ENCODE measurements at regions not wholly inside any gene's neighbourhood (a gene's known extent, or its start where the extent isn't known, plus 50 kb on each side); places are given as distances from the start of the nearest gene placed in this dataset.

GRCh38 chr5:166031926-166032325 lies 2259.5 kb upstream of the WWC1 start:
- DNase-seq: no peak

DNA sequence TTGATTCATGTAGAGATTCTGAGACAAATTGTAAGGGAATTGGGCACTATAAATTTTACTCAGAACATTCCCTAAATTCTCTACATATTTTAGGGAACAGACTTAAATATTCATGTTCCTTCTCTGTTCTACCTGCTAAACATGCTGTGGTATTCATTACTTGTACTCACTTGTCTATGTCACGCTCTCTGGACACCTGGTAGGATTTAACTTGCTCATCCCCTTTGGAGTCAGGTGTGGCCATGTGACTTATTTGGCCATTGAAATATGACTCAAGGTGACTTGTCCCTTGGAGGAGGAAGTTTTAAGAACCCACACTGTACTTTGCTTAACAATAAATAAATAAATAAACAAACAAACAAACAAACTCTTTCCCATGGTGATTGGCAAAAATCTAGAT lies 2258.8 kb upstream of the WWC1 start:
- DNase-seq: no peak

DNA sequence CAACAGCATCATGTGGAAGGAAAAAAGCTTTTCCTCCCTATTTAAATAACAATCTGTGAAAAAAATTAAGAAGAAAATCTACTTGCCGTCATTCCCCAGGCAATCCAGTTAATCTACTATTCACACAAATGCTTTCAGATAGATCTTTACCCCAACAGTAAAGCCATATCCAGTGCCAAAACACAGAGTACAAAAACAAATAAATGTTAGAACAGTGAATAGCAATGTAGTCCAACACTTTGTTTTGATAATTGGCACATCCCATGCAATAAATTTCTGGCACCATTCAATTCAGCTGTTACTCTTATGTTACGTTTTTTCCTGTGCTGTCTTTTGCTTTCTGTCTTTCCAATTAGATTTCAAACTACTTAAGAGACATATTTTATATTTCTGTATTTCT lies 2245.5 kb upstream of the WWC1 start:
- DNase-seq: no peak

GRCh38 chr5:166046956-166047355 lies 2244.5 kb upstream of the WWC1 start:
- DNase-seq: no peak

DNA sequence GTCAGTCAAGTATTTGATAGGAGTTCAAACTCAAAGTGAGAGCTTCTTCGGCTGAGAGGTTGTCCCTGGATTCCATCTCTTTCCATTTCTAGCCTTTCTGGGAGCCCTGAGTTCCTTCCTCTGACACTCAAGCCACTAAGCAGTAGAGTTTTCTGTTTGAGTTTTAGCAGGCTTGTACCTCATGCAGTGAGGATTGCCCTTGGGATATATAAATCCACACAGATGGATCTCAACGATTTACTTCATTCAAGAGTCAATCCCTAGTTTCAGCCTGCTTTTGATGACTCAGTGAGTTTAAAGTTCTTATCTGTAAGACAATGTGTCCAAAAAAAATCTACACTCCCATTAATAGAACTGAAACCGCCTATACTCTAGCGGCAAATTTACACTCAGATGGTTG lies 2240.9 kb upstream of the WWC1 start:
- DNase-seq: no peak

DNA sequence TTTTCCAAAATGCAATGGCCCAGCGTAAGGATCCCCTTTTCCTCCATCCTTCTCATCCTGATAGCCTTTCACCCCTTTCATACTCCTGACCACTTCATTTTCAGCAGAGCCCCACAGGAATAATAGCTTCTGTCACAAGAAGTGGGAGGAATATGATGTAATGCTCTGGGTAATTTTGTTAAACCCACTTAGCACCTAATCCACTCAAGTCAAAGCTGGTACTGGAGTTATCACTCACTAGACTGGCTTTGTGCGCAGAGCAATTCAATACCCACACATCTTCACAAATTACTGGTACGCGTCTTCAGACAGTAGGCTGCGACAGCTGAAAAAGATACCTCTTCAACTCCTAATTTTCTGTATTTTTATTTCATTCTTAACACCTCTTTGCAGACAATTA lies 2232.8 kb upstream of the WWC1 start:
- DNase-seq: no peak

DNA sequence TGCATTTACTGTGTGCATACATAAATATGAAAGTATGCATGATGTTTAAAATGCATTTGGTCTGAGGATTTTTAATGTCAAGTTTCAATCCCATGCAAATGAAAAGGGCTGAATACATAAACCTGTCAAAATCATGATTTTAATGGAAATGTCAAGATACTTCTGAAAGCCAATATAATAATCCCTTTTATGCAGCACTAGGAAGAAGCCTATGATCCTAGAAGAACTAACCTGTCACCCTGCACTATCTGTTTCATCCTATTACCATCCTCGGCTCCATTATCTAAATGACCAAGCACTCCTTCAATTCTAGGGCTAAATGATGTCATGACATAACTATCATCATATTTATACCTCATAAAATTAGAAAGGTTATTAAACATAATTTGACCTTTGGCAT lies 2229.4 kb upstream of the WWC1 start:
- no peak for DNase-seq

DNA sequence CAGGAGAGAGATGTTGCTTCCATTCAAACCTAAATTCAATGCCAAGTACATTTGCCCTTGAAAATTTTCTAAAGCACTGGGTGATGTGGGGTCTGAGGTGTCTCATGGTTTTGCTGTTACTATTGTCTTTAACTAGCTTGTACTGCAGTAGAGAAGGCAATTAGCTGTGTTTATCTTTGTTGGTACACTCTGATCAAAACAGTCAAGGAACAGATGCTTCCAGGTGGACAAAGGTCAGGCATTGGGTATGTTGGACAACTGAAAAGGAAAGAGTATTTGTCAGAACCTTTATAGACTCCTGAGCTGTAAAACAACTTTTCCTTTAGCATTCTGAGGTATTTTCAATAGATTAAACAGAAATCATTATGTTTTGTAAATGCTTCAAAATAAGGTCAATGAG lies 2228.7 kb upstream of the WWC1 start:
- DNase-seq: no peak

GRCh38 chr5:166063261-166063660 lies 2228.2 kb upstream of the WWC1 start:
- DNase-seq: no peak

DNA sequence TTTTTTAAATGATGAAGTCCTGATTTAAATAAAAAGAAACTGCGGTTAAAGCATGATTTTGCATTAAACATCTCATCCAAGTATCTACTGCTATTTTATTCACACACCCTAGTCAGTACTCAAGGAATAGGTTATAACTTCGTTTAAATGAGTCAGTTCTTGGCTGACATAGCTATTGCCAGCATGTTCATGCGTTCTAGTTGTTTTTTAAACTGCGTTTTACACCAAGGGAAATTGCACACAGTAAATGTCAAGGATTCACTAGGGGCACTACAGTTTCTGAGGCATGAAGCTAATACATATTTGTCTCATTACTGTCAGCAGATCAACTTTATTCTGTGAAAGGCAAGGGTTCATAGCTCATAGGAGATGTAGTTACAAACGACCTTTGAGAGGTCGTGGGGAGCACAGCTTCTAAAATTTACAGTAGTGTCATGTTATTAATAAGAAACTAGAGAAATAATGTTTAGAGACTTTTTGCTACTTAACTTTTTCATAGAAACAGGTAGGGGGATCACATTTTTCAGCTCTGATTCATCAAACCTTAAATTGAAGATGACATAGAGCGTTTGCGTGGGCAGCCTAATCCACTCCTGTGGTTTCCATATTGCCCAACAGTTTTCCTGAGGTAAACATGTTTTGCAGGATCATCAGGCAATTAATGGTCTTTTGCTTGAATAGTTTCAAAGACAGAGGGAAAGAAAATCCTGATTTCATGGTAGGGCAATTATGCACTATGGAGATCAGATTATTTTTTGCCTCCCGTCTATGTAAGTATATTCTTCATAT lies 2222.7 kb upstream of the WWC1 start:
- no peak for DNase-seq

DNA sequence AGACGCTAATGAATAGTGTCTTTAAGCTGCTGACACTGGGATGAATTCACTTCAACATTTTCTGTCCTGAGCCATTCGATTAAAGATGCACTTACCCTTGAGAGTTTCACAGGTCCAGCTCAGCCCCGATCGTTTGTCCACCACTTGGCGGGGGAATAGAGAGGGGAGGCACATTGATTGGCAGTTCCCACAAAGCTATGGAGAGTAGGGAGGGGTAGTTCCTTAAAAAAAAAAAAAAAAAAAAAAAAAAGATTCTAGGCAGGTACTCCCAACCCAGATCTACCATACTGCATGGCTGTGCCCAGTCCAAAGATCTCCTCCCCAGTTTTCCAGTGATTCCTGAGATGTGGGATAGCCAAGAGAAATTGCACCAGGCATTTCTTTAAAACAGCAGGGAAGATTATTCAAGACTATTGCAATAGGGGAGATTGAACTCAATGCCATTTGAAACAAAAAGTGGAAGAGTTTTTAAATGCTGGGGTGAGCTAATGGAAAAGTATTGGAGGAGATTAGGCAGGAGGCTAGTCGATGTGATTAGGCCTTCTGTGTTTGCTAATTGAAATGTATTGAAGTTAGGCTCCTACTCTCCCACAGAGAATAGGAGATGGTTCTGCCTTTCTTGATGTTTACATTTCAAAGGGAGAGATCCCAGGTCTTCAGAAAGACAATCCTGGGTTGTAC lies 2217.4 kb upstream of the WWC1 start:
- no peak for DNase-seq

- DNase-seq: no peak
These were observed 2216.6 kb upstream of the WWC1 start for GRCh38 chr5:166074582-166075481.

DNA sequence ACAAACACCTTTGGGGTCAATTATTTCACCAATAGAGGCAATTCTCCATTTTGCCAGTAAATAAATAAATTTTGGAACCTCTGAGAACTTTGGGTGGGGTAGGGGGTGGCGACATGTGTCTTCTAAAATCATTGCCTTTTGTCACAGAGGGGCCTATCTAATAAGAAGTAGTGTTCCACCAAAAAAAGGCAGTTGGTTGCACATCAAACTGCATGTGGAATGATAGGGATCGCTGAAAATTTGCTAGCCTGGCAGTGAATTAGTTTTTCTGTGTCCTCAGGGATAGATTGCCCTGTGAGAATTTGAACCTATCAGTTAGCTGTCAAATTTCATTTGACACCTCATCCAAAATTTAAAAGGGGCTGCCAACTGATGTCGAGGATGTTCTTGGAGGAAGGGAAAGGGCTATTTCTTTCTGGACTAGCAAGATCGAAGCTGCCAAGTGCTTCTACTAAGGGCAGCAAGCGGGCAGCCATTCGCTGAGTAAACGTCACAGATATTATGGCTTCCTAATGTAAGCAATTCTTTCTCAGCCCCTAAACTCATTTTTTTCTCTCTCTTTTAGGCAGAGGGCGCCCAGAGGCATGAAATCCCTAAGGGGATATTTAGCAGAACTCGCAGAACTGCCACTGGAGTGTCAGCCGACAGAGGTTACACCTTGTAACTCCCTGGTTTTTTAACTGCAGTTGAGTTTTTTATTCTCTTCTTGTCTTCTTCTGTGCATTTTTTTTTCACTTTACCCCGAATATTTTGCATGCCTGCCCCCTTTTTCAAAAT lies 2208.1 kb upstream of the WWC1 start:
- DNase-seq: no peak

DNA sequence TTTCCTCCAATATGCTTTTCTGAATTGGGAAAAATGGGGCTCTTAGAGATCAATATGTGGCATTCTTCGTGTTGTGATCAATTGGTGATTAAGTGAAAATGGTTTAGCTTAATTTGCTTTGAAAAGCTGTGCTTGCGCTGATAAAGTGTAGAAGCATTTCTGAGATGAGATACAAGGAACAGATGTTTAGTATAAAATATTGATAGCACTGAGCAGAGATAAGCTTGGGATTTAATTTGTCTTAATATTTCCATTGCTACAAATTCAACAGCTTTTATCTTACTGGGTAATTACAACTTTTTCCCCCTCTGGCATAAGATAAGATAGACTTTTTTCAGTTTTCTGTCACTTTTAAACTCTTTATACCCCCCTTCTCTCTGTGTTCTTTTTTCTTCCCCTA lies 2204.9 kb upstream of the WWC1 start:
- DNase-seq: no peak

- DNase-seq: no peak
These were observed 2202.9 kb upstream of the WWC1 start for GRCh38 chr5:166088389-166089039.

DNA sequence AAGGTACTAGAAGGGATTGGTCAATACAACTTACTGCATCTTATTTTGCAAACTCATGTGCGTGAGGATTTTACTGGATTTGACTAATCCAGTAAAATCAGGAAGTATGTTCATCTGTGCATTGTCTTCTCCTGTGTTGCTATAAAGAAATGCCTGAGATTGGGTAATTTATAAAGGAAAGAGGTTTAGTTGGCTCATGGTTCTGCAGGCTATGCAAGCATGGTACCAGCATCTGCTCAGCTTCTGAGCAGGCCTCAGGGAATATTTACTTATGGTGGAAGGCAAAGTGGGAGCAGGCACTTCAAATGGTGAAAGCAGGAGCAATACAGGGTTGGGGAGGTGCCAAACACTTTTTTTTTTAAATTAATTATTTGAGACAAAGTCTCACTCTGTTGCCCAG lies 2199.5 kb upstream of the WWC1 start:
- no peak for DNase-seq

DNA sequence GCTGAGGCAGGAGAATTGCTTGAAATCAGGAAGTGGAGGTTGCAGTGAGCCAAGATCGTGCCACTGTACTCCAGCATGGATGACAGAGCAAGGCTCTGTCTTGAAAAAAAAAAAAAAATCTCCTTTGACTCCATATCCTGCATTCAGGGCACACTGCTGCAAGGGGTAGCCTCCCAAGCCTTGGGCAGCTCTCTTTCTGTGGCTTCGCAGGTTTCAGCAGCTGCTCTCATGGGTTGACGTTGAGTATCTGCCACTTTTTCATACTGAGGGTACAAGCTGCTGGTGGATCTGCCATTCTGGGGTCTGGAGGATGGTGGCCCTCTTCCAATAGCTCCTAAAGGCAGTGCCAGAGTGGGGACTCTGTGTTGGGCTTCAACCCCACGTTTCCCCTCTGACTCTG lies 2198.1 kb upstream of the WWC1 start:
- no peak for DNase-seq

GRCh38 chr5:166102947-166103346 lies 2188.5 kb upstream of the WWC1 start:
- no peak for DNase-seq

- DNase-seq: no peak
These were observed 2180.4 kb upstream of the WWC1 start for GRCh38 chr5:166111021-166111420.

- no peak for DNase-seq
These were observed 2174.1 kb upstream of the WWC1 start for GRCh38 chr5:166117072-166118066.

GRCh38 chr5:166119506-166119905 lies 2171.9 kb upstream of the WWC1 start:
- DNase-seq: no peak
